ENCODE measurements at regions not wholly inside any gene's neighbourhood (a gene's known extent, or its start where the extent isn't known, plus 50 kb on each side); places are given as distances from the start of the nearest gene placed in this dataset.

- no peak for TF ChIP-seq CTCF (IDR thresholded peaks at IDR 0.05; ENCODE audit: low read depth, low read length, poor library complexity, severe bottlenecking)
- TF ChIP-seq EZH2phosphoT487 (IDR thresholded peaks at IDR 0.05; ENCODE audit: borderline replicate concordance, low read length) = no peak
Measured at GRCh38 chr1:5503556-5504363, 488.5 kb downstream of the NPHP4 start.

All from DOHH2 (cell line).